Psoas muscle (tissue), 7 donors: ENCODE measurements at regions not wholly inside any gene's neighbourhood (a gene's known extent, or its start where the extent isn't known, plus 50 kb on each side); places are given as distances from the start of the nearest gene placed in this dataset.

Source experiments
- ATAC-seq, 4 donors: fragments of 200-7000 bp; cut with Tn5 transposase; one replicate each; pipeline ENCODE4 v1.9.1; 2020; ENCODE audit warnings: moderate library complexity in 3 of 4, mild to moderate bottlenecking in 2 of 4
- DNase-seq, 2 donors: peaks; one replicate each; pipeline ENCODE4 v3.0.0-alpha.2; 2020
- H3K27ac ChIP-seq: fragments of 200-600 bp; one replicate; pipeline ENCODE4 v1.8.0; 2022
- H3K27me3 ChIP-seq, 3 donors: fragments of 200-600 bp in 1 of 3; one replicate each; pipeline versions ENCODE4 v1.6.1 to v1.8.0; 2013 to 2022; ENCODE audit warnings: low read length in 2 of 3, mild to moderate bottlenecking in 2 of 3, moderate library complexity in 1 of 3; ENCODE audit not compliant: insufficient read depth in 3 of 3
- H3K36me3 ChIP-seq, 2 donors: fragments of 200-600 bp in 1 of 2; one replicate each; pipeline versions ENCODE4 v1.6.1 to v1.8.0; 2013 to 2022; ENCODE audit warnings: low read depth in 1 of 2, mild to moderate bottlenecking in 1 of 2, moderate library complexity in 1 of 2; ENCODE audit not compliant: insufficient read depth in 1 of 2
- H3K4me1 ChIP-seq: fragments of 200-600 bp; one replicate; pipeline ENCODE4 v1.8.0; 2022
- H3K4me3 ChIP-seq: fragments of 200-600 bp; one replicate; pipeline ENCODE4 v1.8.0; 2022; ENCODE audit warnings: mild to moderate bottlenecking
- H3K9me3 ChIP-seq: fragments of 200-600 bp; one replicate; pipeline ENCODE4 v1.8.0; 2022
- WGBS, 3 donors: extraction: QIAGEN DNeasy Blood & Tissue Kit; methylation state at CpG; one replicate each; pipeline versions ENCODE4 v1.1.6 to v1.1.7; 2013; 5-methylcytosine and 5-hydroxymethylcytosine counted together
- intact Hi-C, 2 donors: fragments of 100-400 bp; cut with DNase I; formaldehyde crosslinking; loops; one replicate each; pipeline versions ENCODE4 v1.11.0 to v1.14.2; 2022
- TF ChIP-seq, protein P1 (sequence below): fragments of 200-600 bp; IDR thresholded peaks from one replicate; pipeline ENCODE4 v1.8.0; 2022; ENCODE audit warnings: antibody characterized with exemption
- donor health status: healthy with polysubstance abuse.
- donor health status: DM: no; HTN: no; CAD: no; lungs with moderate emphysema.
- donor health status: Bipolar disorder and iron deficiency.
- donor health status: healthy.
- donor health status: DM: yes; HTN: yes; CAD: no.
- donor health status: DM: no; HTN: no; CAD: no.
- donor health status: DM: yes; HTN: yes; CAD: no.

DNA sequence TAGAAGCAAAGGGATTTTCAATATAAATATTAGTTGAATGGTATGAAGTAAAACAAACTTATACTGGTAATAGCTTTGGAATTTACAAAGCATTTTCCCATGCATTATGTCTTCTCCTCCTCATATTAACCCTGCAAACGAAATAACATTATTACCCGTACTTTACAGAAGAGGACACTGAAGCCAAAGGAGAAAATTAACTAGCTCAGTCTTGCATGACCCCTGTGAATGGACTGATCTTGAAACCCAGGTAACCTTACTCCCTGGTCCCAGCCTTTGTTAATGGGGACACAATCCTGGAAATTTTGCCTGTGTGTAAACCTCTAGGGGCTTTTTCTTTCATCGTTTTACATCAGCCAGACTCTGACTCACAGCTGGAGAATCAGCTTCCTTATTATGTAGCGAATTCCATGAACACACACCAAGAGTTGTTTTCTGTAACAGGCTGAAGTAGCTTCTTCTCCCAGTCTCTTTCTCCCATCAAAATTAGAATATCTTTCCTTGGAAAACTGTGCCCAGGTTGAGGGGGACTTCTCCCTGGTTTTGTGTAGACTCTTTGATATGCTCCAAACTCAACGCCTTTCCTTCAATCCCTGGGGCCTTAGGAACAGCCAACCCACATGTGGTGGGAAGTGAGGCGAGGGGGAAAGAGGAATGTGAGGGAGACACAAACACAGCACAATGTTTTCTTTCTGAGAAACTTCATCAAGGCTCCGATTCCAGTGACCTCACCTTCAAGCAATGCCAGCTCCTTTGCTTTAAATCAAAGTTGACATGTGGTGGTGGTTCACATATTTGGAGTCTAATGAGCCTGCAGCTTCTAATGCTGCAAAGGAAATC is 480.9 kb upstream of the PAPPA start:
- Histone ChIP-seq H3K36me3 (no peaks in the 10 kb centered on the region), H3K27me3 (no peaks in the 10 kb centered on the region), H3K27ac (peak overlapping the region; percentile 10), H3K4me3 (no peak overlapping the region), H3K9me3 (no peaks in the 10 kb centered on the region), H3K4me1 (no peaks in the 10 kb centered on the region)
- no peak for DNase-seq
- TF ChIP-seq, protein P1, sequence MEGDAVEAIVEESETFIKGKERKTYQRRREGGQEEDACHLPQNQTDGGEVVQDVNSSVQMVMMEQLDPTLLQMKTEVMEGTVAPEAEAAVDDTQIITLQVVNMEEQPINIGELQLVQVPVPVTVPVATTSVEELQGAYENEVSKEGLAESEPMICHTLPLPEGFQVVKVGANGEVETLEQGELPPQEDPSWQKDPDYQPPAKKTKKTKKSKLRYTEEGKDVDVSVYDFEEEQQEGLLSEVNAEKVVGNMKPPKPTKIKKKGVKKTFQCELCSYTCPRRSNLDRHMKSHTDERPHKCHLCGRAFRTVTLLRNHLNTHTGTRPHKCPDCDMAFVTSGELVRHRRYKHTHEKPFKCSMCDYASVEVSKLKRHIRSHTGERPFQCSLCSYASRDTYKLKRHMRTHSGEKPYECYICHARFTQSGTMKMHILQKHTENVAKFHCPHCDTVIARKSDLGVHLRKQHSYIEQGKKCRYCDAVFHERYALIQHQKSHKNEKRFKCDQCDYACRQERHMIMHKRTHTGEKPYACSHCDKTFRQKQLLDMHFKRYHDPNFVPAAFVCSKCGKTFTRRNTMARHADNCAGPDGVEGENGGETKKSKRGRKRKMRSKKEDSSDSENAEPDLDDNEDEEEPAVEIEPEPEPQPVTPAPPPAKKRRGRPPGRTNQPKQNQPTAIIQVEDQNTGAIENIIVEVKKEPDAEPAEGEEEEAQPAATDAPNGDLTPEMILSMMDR: no peak
- intact Hi-C loops: no loop called here
- WGBS, 3 donors: 19 to 27% (median 19%) methylated on average over 7 of the region's 7 CpGs
- ATAC-seq: peak in 3 of 4 donors; percentile 37 to 46 (median 42)

- Histone ChIP-seq H3K36me3 (no peaks in the 10 kb centered on the region), H3K4me1 (no peaks in the 10 kb centered on the region), H3K27ac (no peak overlapping the region), H3K27me3 (no peaks in the 10 kb centered on the region), H3K4me3 (no peak overlapping the region), H3K9me3 (no peaks in the 10 kb centered on the region)
- peak in 1 of 4 donors; percentile 50 for ATAC-seq
- TF ChIP-seq, protein P1: no peak
- 86 to 90% (median 87%) methylated on average over 3 of the region's 3 CpGs for WGBS, 3 donors
- DNase-seq: peak in 1 of 2 donors; percentile 17
- intact Hi-C loops: no loop called here
Measured at GRCh38 chr9:115673599-115673998, 480.0 kb upstream of the PAPPA start.

DNA sequence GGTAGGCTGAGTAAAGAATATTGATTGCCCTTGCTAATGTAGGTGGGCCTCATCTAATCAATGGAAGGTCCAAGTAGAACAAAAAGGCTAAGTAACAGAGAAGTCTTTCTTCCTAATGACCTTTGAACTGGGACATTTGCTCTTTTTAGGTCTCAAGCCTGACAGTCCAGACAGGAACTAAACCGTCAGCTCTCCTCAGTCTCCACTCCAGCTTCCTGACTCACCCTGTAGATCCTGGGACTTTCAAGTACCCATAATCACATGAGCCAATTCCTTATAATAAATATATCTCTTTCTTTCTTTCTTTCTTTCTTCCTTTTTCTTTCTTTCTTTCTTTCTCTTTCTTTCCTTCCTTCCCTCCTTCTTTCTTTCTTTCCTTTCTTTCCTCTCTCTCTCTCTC is 479.5 kb upstream of the PAPPA start:
- ATAC-seq (no peak), DNase-seq (no peak)
- whole genome bisulfite sequencing, 3 donors: 37 to 56% (median 41%) methylated on average over 1 of the region's 1 CpG
- no peaks in the 10 kb centered on the region for H3K9me3 ChIP-seq
- TF ChIP-seq, protein P1: no peak
- intact Hi-C loops: no loop called here
- no peak overlapping the region for H3K27ac ChIP-seq
- no peaks in the 10 kb centered on the region for H3K27me3 ChIP-seq
- H3K4me1 ChIP-seq: no peaks in the 10 kb centered on the region
- H3K4me3 ChIP-seq: no peak overlapping the region
- no peaks in the 10 kb centered on the region for H3K36me3 ChIP-seq

- TF ChIP-seq, protein P1: no peak
- no peak for ATAC-seq
- H3K36me3 ChIP-seq: no peaks in the 10 kb centered on the region
- 72 to 91% (median 74%) methylated on average over 3 of the region's 3 CpGs for WGBS, 3 donors
- DNase-seq: no peak
- no peak overlapping the region for H3K27ac ChIP-seq
- H3K4me3 ChIP-seq: no peak overlapping the region
- no peaks in the 10 kb centered on the region for H3K27me3 ChIP-seq
- intact Hi-C loops: no loop called here
- no peaks in the 10 kb centered on the region for H3K9me3 ChIP-seq
- H3K4me1 ChIP-seq: no peaks in the 10 kb centered on the region
Measured at GRCh38 chr9:115675834-115676233, 477.8 kb upstream of the PAPPA start.
